Ascending aorta (tissue), 2 donors: ENCODE measurements at regions not wholly inside any gene's neighbourhood (a gene's known extent, or its start where the extent isn't known, plus 50 kb on each side); places are given as distances from the start of the nearest gene placed in this dataset.

ENCODE experiments used
- DNase-seq, 2 donors: peaks; one replicate each; pipeline ENCODE4 v3.0.0-alpha.2; 2019; ENCODE audit warnings: low spot score in 2 of 2
- H3K27ac ChIP-seq, 2 donors: fragments of 200-600 bp; sonication (generic); one replicate each; pipeline ENCODE4 v1.5.1; 2016 to 2017; ENCODE audit warnings: mild to moderate bottlenecking in 1 of 2
- H3K27me3 ChIP-seq: fragments of 200-600 bp; sonication (generic); one replicate; pipeline ENCODE4 v1.5.1; 2017
- H3K36me3 ChIP-seq, 2 donors: fragments of 200-600 bp; sonication (generic); one replicate each; pipeline ENCODE4 v1.5.1; 2016
- H3K4me1 ChIP-seq, 2 donors: fragments of 200-600 bp; sonication (generic); one replicate each; pipeline ENCODE4 v1.5.1; 2016 to 2017; ENCODE audit warnings: mild to moderate bottlenecking in 1 of 2
- H3K4me3 ChIP-seq, 2 donors: fragments of 200-600 bp; sonication (generic); one replicate each; pipeline ENCODE4 v1.5.1; 2016 to 2017; ENCODE audit warnings: mild to moderate bottlenecking in 1 of 2
- H3K9me3 ChIP-seq, 2 donors: fragments of 200-600 bp; sonication (generic); one replicate each; pipeline ENCODE4 v1.5.1; 2016
- intact Hi-C: fragments of 100-400 bp; cut with DNase I; formaldehyde crosslinking; loops from one replicate; pipeline ENCODE4 v1.15.1; 2023
- TF ChIP-seq, protein P1 (sequence below), 3 experiments: fragments of 200-600 bp in 2 of 3; fragments of 450-650 bp in 1 of 3; sonication (generic) in 2 of 3; IDR thresholded peaks; one replicate each; pipeline ENCODE4 v1.5.1; 2016 to 2019; ENCODE audit warnings: antibody characterized with exemption in 3 of 3, mild to moderate bottlenecking in 1 of 3, moderate library complexity in 1 of 3

DNA sequence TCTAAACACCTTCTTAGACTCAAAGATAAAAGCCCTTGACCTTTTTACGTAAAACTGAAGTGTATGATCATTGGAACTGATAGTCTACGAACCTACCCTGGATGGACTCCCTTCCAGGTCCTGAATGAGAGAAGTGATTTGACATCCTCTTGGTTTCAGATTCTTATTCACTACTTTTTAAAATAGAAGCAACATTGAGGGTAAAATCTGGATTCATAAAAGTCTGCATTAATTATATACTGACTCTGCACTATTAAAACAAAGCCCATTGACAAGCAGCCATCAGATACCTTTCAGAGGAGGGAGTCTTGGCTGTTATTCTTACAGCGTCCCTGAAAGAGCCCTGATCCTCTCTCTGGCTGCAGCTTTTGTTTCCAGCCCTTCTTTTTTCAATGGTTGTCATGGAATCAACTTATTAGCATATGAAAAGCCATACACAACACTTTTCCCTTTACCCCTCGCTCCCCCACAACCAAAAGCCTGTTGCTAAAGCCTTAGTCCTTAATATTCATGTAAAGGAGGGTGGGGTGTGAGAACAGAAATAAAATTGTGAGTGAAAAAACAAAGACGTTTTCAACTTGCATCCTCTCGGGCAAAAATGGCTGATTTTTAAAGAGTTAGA is 270.0 kb upstream of the MARCKS start:
- H3K4me1 ChIP-seq = no peaks in the 10 kb centered on the region
- H3K27me3 ChIP-seq = no peaks in the 10 kb centered on the region
- H3K36me3 ChIP-seq = no peaks in the 10 kb centered on the region
- TF ChIP-seq, protein P1, sequence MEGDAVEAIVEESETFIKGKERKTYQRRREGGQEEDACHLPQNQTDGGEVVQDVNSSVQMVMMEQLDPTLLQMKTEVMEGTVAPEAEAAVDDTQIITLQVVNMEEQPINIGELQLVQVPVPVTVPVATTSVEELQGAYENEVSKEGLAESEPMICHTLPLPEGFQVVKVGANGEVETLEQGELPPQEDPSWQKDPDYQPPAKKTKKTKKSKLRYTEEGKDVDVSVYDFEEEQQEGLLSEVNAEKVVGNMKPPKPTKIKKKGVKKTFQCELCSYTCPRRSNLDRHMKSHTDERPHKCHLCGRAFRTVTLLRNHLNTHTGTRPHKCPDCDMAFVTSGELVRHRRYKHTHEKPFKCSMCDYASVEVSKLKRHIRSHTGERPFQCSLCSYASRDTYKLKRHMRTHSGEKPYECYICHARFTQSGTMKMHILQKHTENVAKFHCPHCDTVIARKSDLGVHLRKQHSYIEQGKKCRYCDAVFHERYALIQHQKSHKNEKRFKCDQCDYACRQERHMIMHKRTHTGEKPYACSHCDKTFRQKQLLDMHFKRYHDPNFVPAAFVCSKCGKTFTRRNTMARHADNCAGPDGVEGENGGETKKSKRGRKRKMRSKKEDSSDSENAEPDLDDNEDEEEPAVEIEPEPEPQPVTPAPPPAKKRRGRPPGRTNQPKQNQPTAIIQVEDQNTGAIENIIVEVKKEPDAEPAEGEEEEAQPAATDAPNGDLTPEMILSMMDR (IDR thresholded peaks at IDR 0.05) = no peak
- no peaks in the 10 kb centered on the region for H3K9me3 ChIP-seq
- no peak overlapping the region for H3K27ac ChIP-seq
- DNase-seq = no peak
- intact Hi-C loops = no loop called here
- H3K4me3 ChIP-seq = no peak overlapping the region

DNA sequence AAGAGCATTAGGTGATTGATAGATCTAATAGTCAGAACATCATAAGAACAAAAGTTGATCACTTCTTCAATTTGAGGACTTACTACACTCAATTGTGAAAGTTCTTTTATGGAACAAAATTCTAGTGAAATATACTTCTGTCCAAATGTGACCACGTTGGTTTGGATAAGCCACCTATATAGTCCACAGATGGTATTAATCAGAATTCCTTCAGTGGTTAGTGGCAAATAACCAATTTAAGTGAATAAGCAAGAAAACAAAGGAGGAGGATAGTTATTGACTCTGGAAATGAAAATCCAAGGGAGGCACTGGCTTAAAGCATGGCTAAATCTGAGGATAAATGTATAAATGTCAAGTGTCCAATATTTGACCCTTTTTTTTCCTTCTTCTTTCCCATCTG is 268.5 kb upstream of the MARCKS start:
- Histone ChIP-seq H3K9me3 (no peaks in the 10 kb centered on the region), H3K36me3 (no peaks in the 10 kb centered on the region), H3K4me1 (no peaks in the 10 kb centered on the region), H3K27ac (no peak overlapping the region), H3K27me3 (no peaks in the 10 kb centered on the region), H3K4me3 (no peak overlapping the region)
- no peak for DNase-seq
- TF ChIP-seq, protein P1 (IDR thresholded peaks at IDR 0.05) = no peak
- intact Hi-C loops = no loop called here

DNA sequence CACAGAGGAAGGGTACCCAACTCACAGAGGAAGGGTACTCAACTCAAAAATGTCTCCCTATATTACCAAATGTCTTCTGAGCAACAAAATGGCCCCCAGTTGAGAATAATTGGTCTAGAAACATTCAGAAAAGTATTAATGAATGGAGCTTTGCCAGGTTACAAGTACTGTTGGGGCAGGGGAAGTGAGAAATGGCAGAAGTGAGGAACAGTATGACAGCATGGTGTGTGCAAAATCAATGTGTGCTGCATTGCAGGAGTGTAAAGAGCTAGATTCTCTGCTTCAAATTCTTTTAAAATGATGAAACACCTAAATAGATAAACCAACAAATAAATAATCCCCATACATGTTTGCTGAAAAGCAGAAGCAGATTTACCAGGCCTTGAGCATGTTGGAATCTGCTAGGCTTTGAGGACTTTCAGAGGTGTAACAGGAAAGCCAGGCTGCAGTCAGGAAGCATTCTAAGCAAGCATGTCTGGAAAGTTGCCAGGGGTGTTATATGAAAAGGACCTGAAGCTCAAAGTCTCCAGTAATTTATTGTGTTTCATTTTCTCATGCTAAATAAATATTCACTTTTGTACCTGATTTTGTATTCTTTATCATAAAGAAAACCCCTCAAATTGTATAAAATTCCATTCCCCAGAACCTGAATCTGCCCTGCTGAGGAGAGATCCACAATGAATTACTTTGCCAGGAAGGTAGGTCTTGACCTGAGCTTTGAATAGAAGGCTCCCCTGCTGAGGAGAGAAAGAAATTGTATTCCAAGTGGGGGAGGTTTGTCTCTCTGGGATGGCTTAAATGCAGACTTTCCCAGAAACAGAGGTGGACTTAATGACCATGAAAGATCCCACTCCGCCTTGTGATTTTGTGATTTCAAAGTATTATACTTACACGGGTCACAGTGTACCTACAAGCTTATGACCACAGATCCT is 265.0 kb upstream of the MARCKS start:
- Histone ChIP-seq H3K4me1 (peaks cover 0 to 7% of the 10 kb centered on the region in 2 donors), H3K4me3 (no peak overlapping the region), H3K36me3 (no peaks in the 10 kb centered on the region), H3K27ac (no peak overlapping the region), H3K9me3 (no peaks in the 10 kb centered on the region), H3K27me3 (no peaks in the 10 kb centered on the region)
- DNase-seq = no peak
- intact Hi-C loops = no loop called here
- TF ChIP-seq, protein P1 (IDR thresholded peaks at IDR 0.05) = no peak

DNA sequence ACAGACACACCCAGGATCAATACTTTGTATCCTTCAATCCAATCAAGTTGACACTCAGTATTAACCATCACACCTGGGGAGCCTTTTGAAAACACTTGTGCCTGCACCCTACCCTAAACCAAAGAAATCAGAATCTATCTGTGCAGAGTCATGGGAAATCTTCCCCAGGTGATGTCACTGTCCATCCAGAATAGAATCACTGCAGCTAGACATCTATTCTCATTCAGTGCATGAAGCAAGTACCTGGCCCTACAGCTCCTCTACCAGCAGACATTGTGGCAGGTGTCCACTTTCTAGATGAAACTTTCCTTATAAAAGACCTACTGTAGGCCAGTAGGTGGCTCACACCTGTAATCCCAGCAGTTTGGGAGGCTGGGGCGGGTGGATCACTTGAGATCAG is 262.4 kb upstream of the MARCKS start:
- TF ChIP-seq, protein P1 (IDR thresholded peaks at IDR 0.05) = no peak
- H3K4me1 ChIP-seq = peaks cover 0 to 7% of the 10 kb centered on the region in 2 donors
- no peak overlapping the region for H3K27ac ChIP-seq
- no peaks in the 10 kb centered on the region for H3K9me3 ChIP-seq
- no peak for DNase-seq
- no peaks in the 10 kb centered on the region for H3K27me3 ChIP-seq
- no peaks in the 10 kb centered on the region for H3K36me3 ChIP-seq
- H3K4me3 ChIP-seq = no peak overlapping the region
- intact Hi-C loops = no loop called here

DNA sequence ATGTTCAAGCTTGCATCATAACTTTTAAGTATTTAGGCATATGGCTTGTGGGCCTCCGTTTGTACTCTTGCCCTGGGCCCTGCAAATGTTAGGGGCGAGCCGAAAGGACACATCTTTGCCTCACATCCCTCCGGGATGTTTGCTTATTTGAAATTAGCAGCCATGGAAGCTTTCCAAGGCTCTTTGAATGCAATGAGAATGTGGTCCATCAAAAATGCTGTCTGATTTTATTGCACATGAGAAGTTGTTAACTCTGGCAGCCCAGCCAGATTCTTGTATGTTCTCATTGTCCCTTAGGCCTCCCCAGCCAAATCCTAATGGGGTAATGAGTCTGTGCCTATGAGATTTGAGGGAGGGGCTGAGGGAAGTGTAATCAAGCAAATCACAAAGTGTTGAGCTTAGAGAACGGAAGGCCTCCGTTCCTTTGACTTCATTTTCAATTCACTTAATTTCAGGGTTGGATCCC is 261.2 kb upstream of the MARCKS start:
- peak overlapping the region; percentile 31 to 55 for H3K27ac ChIP-seq
- H3K36me3 ChIP-seq = no peaks in the 10 kb centered on the region
- intact Hi-C loops = no loop called here
- TF ChIP-seq, protein P1 (IDR thresholded peaks at IDR 0.05) = no peak
- H3K4me3 ChIP-seq = no peak overlapping the region
- no peak for DNase-seq
- H3K4me1 ChIP-seq = peaks cover 0 to 7% of the 10 kb centered on the region in 2 donors
- H3K27me3 ChIP-seq = no peaks in the 10 kb centered on the region
- H3K9me3 ChIP-seq = no peaks in the 10 kb centered on the region
